ENCODE measurements at regions not wholly inside any gene's neighbourhood (a gene's known extent, or its start where the extent isn't known, plus 50 kb on each side); places are given as distances from the start of the nearest gene placed in this dataset.

DNA sequence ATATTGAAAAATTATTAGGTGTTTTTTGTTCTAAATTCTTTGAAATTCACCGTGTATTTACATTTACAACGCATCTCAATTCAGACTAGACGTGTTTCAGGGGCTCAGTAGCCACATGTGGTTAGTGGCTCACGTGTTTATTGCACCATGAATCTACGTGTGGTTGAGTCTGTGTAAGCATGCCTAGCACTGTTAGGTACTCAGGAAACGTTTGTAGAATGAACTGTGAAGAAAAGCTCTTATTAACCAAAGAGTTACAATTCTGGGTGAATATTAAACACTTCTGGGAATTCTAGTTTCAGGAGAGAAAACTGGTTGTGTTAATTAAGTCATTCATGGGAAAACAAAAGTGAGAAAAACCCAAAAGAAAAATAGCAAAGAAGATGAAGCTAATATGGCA, 117.5 kb upstream of the CDH6 start:
- TF ChIP-seq, protein P1, sequence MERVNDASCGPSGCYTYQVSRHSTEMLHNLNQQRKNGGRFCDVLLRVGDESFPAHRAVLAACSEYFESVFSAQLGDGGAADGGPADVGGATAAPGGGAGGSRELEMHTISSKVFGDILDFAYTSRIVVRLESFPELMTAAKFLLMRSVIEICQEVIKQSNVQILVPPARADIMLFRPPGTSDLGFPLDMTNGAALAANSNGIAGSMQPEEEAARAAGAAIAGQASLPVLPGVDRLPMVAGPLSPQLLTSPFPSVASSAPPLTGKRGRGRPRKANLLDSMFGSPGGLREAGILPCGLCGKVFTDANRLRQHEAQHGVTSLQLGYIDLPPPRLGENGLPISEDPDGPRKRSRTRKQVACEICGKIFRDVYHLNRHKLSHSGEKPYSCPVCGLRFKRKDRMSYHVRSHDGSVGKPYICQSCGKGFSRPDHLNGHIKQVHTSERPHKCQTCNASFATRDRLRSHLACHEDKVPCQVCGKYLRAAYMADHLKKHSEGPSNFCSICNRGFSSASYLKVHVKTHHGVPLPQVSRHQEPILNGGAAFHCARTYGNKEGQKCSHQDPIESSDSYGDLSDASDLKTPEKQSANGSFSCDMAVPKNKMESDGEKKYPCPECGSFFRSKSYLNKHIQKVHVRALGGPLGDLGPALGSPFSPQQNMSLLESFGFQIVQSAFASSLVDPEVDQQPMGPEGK (CRISPR knock-in tag; IDR thresholded peaks at IDR 0.05; ENCODE audit: borderline replicate concordance): no peak
- TF ChIP-seq ZFP30 (CRISPR knock-in tag; IDR thresholded peaks at IDR 0.05) (no peak), TOX (CRISPR knock-in tag; IDR thresholded peaks at IDR 0.05; ENCODE audit: borderline replicate concordance) (no peak), ZNF70 (CRISPR knock-in tag; IDR thresholded peaks at IDR 0.05) (no peak), ZFP3 (CRISPR knock-in tag; IDR thresholded peaks at IDR 0.05) (no peak), ZNF565 (CRISPR knock-in tag; conservative IDR thresholded peaks at IDR 0.05; ENCODE audit: low read depth) (no peak), SNAI2 (CRISPR knock-in tag; IDR thresholded peaks at IDR 0.05) (no peak), RARB (CRISPR knock-in tag; IDR thresholded peaks at IDR 0.05) (no peak), TCF4 (CRISPR knock-in tag; IDR thresholded peaks at IDR 0.05; ENCODE audit: borderline replicate concordance) (no peak), OSR1 (CRISPR knock-in tag; IDR thresholded peaks at IDR 0.05) (no peak)
- TF ChIP-seq, protein P2, sequence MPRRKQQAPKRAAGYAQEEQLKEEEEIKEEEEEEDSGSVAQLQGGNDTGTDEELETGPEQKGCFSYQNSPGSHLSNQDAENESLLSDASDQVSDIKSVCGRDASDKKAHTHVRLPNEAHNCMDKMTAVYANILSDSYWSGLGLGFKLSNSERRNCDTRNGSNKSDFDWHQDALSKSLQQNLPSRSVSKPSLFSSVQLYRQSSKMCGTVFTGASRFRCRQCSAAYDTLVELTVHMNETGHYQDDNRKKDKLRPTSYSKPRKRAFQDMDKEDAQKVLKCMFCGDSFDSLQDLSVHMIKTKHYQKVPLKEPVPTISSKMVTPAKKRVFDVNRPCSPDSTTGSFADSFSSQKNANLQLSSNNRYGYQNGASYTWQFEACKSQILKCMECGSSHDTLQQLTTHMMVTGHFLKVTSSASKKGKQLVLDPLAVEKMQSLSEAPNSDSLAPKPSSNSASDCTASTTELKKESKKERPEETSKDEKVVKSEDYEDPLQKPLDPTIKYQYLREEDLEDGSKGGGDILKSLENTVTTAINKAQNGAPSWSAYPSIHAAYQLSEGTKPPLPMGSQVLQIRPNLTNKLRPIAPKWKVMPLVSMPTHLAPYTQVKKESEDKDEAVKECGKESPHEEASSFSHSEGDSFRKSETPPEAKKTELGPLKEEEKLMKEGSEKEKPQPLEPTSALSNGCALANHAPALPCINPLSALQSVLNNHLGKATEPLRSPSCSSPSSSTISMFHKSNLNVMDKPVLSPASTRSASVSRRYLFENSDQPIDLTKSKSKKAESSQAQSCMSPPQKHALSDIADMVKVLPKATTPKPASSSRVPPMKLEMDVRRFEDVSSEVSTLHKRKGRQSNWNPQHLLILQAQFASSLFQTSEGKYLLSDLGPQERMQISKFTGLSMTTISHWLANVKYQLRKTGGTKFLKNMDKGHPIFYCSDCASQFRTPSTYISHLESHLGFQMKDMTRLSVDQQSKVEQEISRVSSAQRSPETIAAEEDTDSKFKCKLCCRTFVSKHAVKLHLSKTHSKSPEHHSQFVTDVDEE (CRISPR knock-in tag; IDR thresholded peaks at IDR 0.05): no peak
- TF ChIP-seq, protein P3, sequence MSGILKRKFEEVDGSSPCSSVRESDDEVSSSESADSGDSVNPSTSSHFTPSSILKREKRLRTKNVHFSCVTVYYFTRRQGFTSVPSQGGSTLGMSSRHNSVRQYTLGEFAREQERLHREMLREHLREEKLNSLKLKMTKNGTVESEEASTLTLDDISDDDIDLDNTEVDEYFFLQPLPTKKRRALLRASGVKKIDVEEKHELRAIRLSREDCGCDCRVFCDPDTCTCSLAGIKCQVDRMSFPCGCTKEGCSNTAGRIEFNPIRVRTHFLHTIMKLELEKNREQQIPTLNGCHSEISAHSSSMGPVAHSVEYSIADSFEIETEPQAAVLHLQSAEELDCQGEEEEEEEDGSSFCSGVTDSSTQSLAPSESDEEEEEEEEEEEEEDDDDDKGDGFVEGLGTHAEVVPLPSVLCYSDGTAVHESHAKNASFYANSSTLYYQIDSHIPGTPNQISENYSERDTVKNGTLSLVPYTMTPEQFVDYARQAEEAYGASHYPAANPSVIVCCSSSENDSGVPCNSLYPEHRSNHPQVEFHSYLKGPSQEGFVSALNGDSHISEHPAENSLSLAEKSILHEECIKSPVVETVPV (CRISPR knock-in tag; IDR thresholded peaks at IDR 0.05): no peak

All from SK-N-SH treated with all-trans-retinoic acid at 6 μM for 48 hours (cell line).